ENCODE measurements at regions not wholly inside any gene's neighbourhood (a gene's known extent, or its start where the extent isn't known, plus 50 kb on each side); places are given as distances from the start of the nearest gene placed in this dataset.

DNA sequence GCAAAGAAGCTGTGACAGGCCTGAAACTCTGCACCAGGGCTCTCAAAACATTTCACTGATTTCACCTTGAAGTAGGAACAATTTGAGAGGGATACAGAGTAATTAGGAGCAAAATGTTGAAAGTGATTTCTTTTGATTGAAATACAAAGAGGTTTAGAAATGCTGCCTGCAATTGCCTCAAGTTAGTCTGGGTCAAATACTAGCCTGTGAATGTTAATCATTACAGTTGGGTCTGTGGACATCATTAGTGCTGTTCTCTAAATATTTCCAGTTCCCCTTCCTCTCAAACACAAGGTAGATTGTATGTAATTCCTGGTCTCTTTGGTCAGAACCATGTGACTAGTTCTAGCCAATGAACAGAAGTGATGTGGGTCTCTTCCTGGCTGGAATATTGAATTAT is 152.3 kb upstream of the TSC22D2 start:
- no peak for TF ChIP-seq FOXP1 (CRISPR knock-in tag; IDR thresholded peaks at IDR 0.05; ENCODE audit: borderline replicate concordance)
- TF ChIP-seq, protein P1, sequence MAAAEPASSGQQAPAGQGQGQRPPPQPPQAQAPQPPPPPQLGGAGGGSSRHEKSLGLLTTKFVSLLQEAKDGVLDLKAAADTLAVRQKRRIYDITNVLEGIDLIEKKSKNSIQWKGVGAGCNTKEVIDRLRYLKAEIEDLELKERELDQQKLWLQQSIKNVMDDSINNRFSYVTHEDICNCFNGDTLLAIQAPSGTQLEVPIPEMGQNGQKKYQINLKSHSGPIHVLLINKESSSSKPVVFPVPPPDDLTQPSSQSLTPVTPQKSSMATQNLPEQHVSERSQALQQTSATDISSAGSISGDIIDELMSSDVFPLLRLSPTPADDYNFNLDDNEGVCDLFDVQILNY (CRISPR knock-in tag; IDR thresholded peaks at IDR 0.05) = no peak
- TF ChIP-seq GTF2I (CRISPR knock-in tag; conservative IDR thresholded peaks at IDR 0.05) = no peak
- TF ChIP-seq, protein P2, sequence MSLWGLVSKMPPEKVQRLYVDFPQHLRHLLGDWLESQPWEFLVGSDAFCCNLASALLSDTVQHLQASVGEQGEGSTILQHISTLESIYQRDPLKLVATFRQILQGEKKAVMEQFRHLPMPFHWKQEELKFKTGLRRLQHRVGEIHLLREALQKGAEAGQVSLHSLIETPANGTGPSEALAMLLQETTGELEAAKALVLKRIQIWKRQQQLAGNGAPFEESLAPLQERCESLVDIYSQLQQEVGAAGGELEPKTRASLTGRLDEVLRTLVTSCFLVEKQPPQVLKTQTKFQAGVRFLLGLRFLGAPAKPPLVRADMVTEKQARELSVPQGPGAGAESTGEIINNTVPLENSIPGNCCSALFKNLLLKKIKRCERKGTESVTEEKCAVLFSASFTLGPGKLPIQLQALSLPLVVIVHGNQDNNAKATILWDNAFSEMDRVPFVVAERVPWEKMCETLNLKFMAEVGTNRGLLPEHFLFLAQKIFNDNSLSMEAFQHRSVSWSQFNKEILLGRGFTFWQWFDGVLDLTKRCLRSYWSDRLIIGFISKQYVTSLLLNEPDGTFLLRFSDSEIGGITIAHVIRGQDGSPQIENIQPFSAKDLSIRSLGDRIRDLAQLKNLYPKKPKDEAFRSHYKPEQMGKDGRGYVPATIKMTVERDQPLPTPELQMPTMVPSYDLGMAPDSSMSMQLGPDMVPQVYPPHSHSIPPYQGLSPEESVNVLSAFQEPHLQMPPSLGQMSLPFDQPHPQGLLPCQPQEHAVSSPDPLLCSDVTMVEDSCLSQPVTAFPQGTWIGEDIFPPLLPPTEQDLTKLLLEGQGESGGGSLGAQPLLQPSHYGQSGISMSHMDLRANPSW (CRISPR knock-in tag; conservative IDR thresholded peaks at IDR 0.05; ENCODE audit: low read depth) = no peak
- TF ChIP-seq JUN (CRISPR knock-in tag; IDR thresholded peaks at IDR 0.05) = no peak
- TF ChIP-seq ZNF423 (CRISPR knock-in tag; IDR thresholded peaks at IDR 0.05) = no peak
- TF ChIP-seq, protein P3, sequence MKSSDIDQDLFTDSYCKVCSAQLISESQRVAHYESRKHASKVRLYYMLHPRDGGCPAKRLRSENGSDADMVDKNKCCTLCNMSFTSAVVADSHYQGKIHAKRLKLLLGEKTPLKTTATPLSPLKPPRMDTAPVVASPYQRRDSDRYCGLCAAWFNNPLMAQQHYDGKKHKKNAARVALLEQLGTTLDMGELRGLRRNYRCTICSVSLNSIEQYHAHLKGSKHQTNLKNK (CRISPR knock-in tag; IDR thresholded peaks at IDR 0.05) = no peak
- no peak for TF ChIP-seq MXD4 (CRISPR knock-in tag; IDR thresholded peaks at IDR 0.05; ENCODE audit: borderline replicate concordance)
- TF ChIP-seq SMAD4 (CRISPR knock-in tag; IDR thresholded peaks at IDR 0.05) = no peak
- no peak for TF ChIP-seq ZNF396 (CRISPR knock-in tag; IDR thresholded peaks at IDR 0.05; ENCODE audit: borderline replicate concordance)
- TF ChIP-seq, protein P4, sequence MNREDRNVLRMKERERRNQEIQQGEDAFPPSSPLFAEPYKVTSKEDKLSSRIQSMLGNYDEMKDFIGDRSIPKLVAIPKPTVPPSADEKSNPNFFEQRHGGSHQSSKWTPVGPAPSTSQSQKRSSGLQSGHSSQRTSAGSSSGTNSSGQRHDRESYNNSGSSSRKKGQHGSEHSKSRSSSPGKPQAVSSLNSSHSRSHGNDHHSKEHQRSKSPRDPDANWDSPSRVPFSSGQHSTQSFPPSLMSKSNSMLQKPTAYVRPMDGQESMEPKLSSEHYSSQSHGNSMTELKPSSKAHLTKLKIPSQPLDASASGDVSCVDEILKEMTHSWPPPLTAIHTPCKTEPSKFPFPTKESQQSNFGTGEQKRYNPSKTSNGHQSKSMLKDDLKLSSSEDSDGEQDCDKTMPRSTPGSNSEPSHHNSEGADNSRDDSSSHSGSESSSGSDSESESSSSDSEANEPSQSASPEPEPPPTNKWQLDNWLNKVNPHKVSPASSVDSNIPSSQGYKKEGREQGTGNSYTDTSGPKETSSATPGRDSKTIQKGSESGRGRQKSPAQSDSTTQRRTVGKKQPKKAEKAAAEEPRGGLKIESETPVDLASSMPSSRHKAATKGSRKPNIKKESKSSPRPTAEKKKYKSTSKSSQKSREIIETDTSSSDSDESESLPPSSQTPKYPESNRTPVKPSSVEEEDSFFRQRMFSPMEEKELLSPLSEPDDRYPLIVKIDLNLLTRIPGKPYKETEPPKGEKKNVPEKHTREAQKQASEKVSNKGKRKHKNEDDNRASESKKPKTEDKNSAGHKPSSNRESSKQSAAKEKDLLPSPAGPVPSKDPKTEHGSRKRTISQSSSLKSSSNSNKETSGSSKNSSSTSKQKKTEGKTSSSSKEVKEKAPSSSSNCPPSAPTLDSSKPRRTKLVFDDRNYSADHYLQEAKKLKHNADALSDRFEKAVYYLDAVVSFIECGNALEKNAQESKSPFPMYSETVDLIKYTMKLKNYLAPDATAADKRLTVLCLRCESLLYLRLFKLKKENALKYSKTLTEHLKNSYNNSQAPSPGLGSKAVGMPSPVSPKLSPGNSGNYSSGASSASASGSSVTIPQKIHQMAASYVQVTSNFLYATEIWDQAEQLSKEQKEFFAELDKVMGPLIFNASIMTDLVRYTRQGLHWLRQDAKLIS (CRISPR knock-in tag; IDR thresholded peaks at IDR 0.05; ENCODE audit: borderline replicate concordance) = no peak
- TF ChIP-seq, protein P5, sequence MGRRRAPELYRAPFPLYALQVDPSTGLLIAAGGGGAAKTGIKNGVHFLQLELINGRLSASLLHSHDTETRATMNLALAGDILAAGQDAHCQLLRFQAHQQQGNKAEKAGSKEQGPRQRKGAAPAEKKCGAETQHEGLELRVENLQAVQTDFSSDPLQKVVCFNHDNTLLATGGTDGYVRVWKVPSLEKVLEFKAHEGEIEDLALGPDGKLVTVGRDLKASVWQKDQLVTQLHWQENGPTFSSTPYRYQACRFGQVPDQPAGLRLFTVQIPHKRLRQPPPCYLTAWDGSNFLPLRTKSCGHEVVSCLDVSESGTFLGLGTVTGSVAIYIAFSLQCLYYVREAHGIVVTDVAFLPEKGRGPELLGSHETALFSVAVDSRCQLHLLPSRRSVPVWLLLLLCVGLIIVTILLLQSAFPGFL (CRISPR knock-in tag; IDR thresholded peaks at IDR 0.05; ENCODE audit: borderline replicate concordance) = no peak
- TF ChIP-seq NR2C2 (CRISPR knock-in tag; IDR thresholded peaks at IDR 0.05) = no peak
- no peak for TF ChIP-seq CBFB (CRISPR knock-in tag; IDR thresholded peaks at IDR 0.05; ENCODE audit: low read depth)
- TF ChIP-seq, protein P6, sequence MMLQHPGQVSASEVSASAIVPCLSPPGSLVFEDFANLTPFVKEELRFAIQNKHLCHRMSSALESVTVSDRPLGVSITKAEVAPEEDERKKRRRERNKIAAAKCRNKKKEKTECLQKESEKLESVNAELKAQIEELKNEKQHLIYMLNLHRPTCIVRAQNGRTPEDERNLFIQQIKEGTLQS (CRISPR knock-in tag; conservative IDR thresholded peaks at IDR 0.05) = no peak
- TF ChIP-seq ESRRA (CRISPR knock-in tag; IDR thresholded peaks at IDR 0.05; ENCODE audit: borderline replicate concordance) = no peak
- TF ChIP-seq, protein P7, sequence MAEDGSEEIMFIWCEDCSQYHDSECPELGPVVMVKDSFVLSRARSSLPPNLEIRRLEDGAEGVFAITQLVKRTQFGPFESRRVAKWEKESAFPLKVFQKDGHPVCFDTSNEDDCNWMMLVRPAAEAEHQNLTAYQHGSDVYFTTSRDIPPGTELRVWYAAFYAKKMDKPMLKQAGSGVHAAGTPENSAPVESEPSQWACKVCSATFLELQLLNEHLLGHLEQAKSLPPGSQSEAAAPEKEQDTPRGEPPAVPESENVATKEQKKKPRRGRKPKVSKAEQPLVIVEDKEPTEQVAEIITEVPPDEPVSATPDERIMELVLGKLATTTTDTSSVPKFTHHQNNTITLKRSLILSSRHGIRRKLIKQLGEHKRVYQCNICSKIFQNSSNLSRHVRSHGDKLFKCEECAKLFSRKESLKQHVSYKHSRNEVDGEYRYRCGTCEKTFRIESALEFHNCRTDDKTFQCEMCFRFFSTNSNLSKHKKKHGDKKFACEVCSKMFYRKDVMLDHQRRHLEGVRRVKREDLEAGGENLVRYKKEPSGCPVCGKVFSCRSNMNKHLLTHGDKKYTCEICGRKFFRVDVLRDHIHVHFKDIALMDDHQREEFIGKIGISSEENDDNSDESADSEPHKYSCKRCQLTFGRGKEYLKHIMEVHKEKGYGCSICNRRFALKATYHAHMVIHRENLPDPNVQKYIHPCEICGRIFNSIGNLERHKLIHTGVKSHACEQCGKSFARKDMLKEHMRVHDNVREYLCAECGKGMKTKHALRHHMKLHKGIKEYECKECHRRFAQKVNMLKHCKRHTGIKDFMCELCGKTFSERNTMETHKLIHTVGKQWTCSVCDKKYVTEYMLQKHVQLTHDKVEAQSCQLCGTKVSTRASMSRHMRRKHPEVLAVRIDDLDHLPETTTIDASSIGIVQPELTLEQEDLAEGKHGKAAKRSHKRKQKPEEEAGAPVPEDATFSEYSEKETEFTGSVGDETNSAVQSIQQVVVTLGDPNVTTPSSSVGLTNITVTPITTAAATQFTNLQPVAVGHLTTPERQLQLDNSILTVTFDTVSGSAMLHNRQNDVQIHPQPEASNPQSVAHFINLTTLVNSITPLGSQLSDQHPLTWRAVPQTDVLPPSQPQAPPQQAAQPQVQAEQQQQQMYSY (CRISPR knock-in tag; IDR thresholded peaks at IDR 0.05) = no peak
- no peak for TF ChIP-seq OVOL2 (CRISPR knock-in tag; IDR thresholded peaks at IDR 0.05; ENCODE audit: borderline replicate concordance)
- no peak for TF ChIP-seq NFATC4 (CRISPR knock-in tag; IDR thresholded peaks at IDR 0.05)
- TF ChIP-seq, protein P8, sequence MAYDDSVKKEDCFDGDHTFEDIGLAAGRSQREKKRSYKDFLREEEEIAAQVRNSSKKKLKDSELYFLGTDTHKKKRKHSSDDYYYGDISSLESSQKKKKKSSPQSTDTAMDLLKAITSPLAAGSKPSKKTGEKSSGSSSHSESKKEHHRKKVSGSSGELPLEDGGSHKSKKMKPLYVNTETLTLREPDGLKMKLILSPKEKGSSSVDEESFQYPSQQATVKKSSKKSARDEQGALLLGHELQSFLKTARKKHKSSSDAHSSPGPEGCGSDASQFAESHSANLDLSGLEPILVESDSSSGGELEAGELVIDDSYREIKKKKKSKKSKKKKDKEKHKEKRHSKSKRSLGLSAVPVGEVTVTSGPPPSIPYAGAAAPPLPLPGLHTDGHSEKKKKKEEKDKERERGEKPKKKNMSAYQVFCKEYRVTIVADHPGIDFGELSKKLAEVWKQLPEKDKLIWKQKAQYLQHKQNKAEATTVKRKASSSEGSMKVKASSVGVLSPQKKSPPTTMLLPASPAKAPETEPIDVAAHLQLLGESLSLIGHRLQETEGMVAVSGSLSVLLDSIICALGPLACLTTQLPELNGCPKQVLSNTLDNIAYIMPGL (CRISPR knock-in tag; IDR thresholded peaks at IDR 0.05) = no peak
- CTCF ChIA-PET = no interaction called here
- H3K27ac Mint-ChIP-seq = no peak overlapping the region
- no peak overlapping the region for H3K4me3 Mint-ChIP-seq
- POLR2A ChIA-PET = no interaction called here
- ATAC-seq (no peak), DNase-seq (ENCODE audit: low spot score) (no peak)
- H3K27me3 Mint-ChIP-seq (ENCODE audit: low read depth) = no peaks in the 10 kb centered on the region
- peaks cover 3% of the 10 kb centered on the region; the same call in 1 of the 2 replicates for H3K9me3 Mint-ChIP-seq
- H3K36me3 Mint-ChIP-seq = no peaks in the 10 kb centered on the region
- peaks cover 10% of the 10 kb centered on the region for H3K4me1 Mint-ChIP-seq
